GM12864 (cell line): ENCODE measurements at regions not wholly inside any gene's neighbourhood (a gene's known extent, or its start where the extent isn't known, plus 50 kb on each side); places are given as distances from the start of the nearest gene placed in this dataset.

Experiments used
- DNase-seq: peaks from one replicate; pipeline ENCODE4 v3.0.0-alpha.2; 2011; ENCODE audit warnings: low read depth
- H3K4me3 ChIP-seq: 2 replicates; pipeline ENCODE4 v1.5.1; 2011; ENCODE audit warnings: mild to moderate bottlenecking, low read depth, low read length, control low read depth
- CTCF ChIP-seq: IDR thresholded peaks from 2 replicates; pipeline ENCODE4 v1.5.1; 2011; ENCODE audit warnings: low read depth, mild to moderate bottlenecking, moderate library complexity, low read length, control low read depth, inconsistent platforms; ENCODE audit errors: missing control alignments

GRCh38 chr5:52702877-52703276 lies 84.8 kb upstream of the ITGA1 start:
- DNase-seq, result no peak
- TF ChIP-seq CTCF, result no peak

GRCh38 chr5:52703321-52703720 lies 84.4 kb upstream of the ITGA1 start:
- no peak for TF ChIP-seq CTCF
- DNase-seq, result no peak
- no peak overlapping the region for H3K4me3 ChIP-seq

More at GRCh38 chr5:52702877-52703276, 84.8 kb upstream of the ITGA1 start:
- H3K4me3 ChIP-seq, result no peak overlapping the region

- no peak overlapping the region for H3K4me3 ChIP-seq
- TF ChIP-seq CTCF, result no peak
- no peak for DNase-seq
These were observed 82.0 kb upstream of the ITGA1 start for GRCh38 chr5:52705720-52706119.

DNA sequence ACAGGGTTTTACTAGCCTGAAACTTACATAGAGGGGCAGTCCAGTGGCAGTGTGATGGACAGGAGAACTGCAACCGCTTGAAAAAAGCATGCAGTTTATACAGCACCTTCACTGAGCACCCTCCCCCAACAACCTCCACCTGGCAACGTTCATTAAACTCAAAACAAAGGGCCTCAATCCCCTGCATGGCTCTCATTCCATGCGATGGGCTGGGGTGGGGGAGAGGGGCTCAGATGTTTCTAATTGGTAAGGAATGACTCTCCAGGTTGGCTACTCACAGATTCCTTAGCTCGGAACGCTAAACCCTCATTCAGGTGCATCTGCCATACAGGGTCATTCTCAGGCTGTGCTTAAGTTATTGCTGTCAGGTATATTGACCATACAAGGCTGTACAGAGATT lies 80.9 kb upstream of the ITGA1 start:
- no peak for TF ChIP-seq CTCF
- no peak for DNase-seq
- H3K4me3 ChIP-seq, result no peak overlapping the region

GRCh38 chr5:52707616-52708015 lies 80.1 kb upstream of the ITGA1 start:
- no peak for DNase-seq
- TF ChIP-seq CTCF, result no peak
- H3K4me3 ChIP-seq, result no peak overlapping the region

DNA sequence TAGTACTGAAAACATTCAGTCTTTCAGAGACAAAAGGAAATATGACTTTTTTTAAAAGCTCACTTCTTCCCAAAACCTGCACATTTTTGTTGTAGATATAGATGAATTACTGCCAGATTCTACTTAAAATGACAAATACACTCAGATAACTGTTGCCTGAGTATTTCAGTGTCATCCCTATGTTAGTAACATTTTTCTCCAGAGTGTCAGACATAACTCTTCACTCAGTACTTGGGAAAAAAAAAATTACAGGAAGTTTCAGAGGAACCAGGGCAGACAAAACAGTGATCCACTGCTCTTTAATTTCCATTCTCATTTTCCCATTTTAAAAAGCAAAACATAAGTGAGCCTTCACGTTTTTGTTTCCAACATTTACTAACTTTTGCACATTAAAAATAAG lies 79.3 kb upstream of the ITGA1 start:
- no peak for TF ChIP-seq CTCF
- no peak for DNase-seq
- no peak overlapping the region for H3K4me3 ChIP-seq

DNA sequence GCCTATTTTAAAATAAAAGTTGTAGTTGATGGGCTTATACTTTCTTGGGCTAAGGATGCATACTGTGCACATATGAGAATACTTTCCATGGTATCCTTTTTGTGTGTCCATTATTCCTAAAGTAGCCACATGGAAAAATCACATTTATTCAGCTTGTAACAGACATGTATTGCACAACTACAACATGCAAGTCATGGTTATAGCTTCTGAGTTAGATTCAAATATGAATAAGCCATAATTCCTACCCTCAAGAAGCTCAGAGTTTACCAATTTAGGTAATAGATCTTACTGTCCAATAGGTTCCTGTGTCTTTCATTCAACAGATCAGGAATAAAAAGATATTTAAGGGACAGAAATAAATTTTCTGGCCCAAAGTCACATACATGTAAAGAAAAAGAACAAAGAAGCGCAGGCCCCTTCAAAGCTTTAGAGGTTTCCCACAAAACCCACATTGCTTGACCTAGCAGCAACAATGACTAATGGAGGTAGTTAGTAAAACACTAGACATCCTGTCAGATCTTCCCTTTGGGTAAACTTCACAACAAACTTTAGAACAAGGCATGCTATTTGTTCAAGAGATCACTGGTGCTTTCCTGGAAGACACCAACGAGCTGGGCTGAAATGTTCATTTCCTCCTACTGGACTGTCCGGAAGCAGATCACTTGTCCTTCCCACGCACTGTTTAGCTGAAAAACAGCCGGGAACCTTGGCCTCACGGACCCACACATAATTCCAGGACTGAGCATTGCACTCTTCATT lies 78.4 kb upstream of the ITGA1 start:
- TF ChIP-seq CTCF, result no peak
- no peak for DNase-seq
- no peak overlapping the region for H3K4me3 ChIP-seq
